Ascending aorta (tissue), 2 donors: ENCODE measurements at regions not wholly inside any gene's neighbourhood (a gene's known extent, or its start where the extent isn't known, plus 50 kb on each side); places are given as distances from the start of the nearest gene placed in this dataset.

Experiments
- DNase-seq, 2 donors: peaks; one replicate each; pipeline ENCODE4 v3.0.0-alpha.2; 2019; ENCODE audit warnings: low spot score in 2 of 2
- H3K27ac ChIP-seq, 2 donors: fragments of 200-600 bp; sonication (generic); one replicate each; pipeline ENCODE4 v1.5.1; 2016 to 2017; ENCODE audit warnings: mild to moderate bottlenecking in 1 of 2
- H3K27me3 ChIP-seq: fragments of 200-600 bp; sonication (generic); one replicate; pipeline ENCODE4 v1.5.1; 2017
- H3K36me3 ChIP-seq, 2 donors: fragments of 200-600 bp; sonication (generic); one replicate each; pipeline ENCODE4 v1.5.1; 2016
- H3K4me1 ChIP-seq, 2 donors: fragments of 200-600 bp; sonication (generic); one replicate each; pipeline ENCODE4 v1.5.1; 2016 to 2017; ENCODE audit warnings: mild to moderate bottlenecking in 1 of 2
- H3K4me3 ChIP-seq, 2 donors: fragments of 200-600 bp; sonication (generic); one replicate each; pipeline ENCODE4 v1.5.1; 2016 to 2017; ENCODE audit warnings: mild to moderate bottlenecking in 1 of 2
- H3K9me3 ChIP-seq, 2 donors: fragments of 200-600 bp; sonication (generic); one replicate each; pipeline ENCODE4 v1.5.1; 2016
- CTCF ChIP-seq, 3 experiments: fragments of 200-600 bp in 2 of 3; fragments of 450-650 bp in 1 of 3; sonication (generic) in 2 of 3; IDR thresholded peaks; one replicate each; pipeline ENCODE4 v1.5.1; 2016 to 2019; ENCODE audit warnings: antibody characterized with exemption in 3 of 3, mild to moderate bottlenecking in 1 of 3, moderate library complexity in 1 of 3
- intact Hi-C: fragments of 100-400 bp; cut with DNase I; formaldehyde crosslinking; loops from one replicate; pipeline ENCODE4 v1.15.1; 2023

GRCh38 chr5:173429489-173430150 is 101.4 kb upstream of the STC2 start:
- H3K36me3 ChIP-seq, result no peaks in the 10 kb centered on the region
- no peak overlapping the region for H3K27ac ChIP-seq
- H3K27me3 ChIP-seq, result no peaks in the 10 kb centered on the region
- H3K9me3 ChIP-seq, result no peaks in the 10 kb centered on the region
- no peak overlapping the region for H3K4me3 ChIP-seq
- intact Hi-C loops, result no loop called here
- no peaks in the 10 kb centered on the region for H3K4me1 ChIP-seq
- DNase-seq, result no peak
- TF ChIP-seq CTCF (IDR thresholded peaks at IDR 0.05), result no peak

DNA sequence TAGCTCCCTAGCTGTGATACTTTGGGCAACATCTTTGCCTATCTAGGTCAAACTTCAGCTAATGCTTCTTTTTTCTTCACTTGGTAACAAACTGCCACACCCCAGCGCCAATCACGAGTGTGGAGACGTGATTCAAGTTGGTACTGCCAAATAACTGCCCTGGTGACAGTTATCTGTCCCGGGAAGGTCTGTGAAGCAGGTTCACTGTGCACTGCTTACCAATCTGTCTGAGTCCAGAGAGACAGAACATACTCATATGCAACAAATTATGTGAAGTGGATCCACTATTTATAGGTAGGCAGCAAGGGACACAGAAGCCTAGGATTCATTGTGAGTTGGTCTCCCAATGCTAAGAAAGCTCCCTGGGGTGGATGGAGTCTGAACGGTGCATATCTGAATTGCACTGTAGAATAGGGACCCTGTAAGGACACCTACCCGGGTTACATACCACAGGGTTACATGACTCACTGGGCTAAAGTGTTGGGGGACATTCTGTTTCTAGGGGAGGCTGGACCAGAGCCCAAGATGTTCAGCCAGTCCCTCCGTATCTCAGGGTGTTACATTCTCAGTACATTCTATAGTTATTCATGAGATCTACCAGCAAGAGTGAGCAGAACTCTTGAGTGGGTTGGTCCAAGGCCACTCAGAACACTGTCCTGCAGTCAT is 95.4 kb upstream of the STC2 start:
- intact Hi-C loops, result no loop called here
- Histone ChIP-seq H3K9me3 (no peaks in the 10 kb centered on the region), H3K27me3 (no peaks in the 10 kb centered on the region), H3K36me3 (no peaks in the 10 kb centered on the region), H3K4me3 (no peak overlapping the region), H3K27ac (no peak overlapping the region), H3K4me1 (no peaks in the 10 kb centered on the region)
- DNase-seq, result no peak
- TF ChIP-seq CTCF (IDR thresholded peaks at IDR 0.05), result no peak

DNA sequence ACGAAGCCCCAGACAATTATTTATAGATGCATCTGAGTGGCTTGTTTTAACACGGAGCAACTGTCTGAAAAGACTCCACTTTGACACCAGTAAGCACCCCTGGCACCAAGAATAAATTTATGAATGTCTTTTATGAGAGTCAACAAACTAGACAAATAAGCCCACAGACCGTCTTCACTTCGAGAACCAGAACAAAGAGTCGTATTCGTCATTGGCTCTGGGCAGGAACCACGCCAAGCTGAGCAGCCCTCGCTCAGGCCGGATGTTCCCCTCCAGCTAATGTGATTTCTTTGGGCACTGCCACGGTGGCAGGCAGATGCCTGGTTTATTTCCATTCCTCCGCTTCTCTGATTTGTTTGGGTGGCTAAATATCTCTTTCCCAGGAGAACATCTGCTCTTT is 91.9 kb upstream of the STC2 start:
- DNase-seq, result no peak
- Histone ChIP-seq H3K36me3 (no peaks in the 10 kb centered on the region), H3K4me3 (no peak overlapping the region), H3K27me3 (no peaks in the 10 kb centered on the region), H3K4me1 (no peaks in the 10 kb centered on the region), H3K9me3 (no peaks in the 10 kb centered on the region), H3K27ac (no peak overlapping the region)
- no peak for TF ChIP-seq CTCF (IDR thresholded peaks at IDR 0.05)
- intact Hi-C loops, result no loop called here

GRCh38 chr5:173413471-173413982 is 85.3 kb upstream of the STC2 start:
- Histone ChIP-seq H3K36me3 (no peaks in the 10 kb centered on the region), H3K27ac (no peak overlapping the region), H3K27me3 (no peaks in the 10 kb centered on the region), H3K4me3 (no peak overlapping the region), H3K4me1 (no peaks in the 10 kb centered on the region), H3K9me3 (no peaks in the 10 kb centered on the region)
- intact Hi-C loops, result no loop called here
- no peak for DNase-seq
- no peak for TF ChIP-seq CTCF (IDR thresholded peaks at IDR 0.05)

- no peak overlapping the region for H3K27ac ChIP-seq
- no peak overlapping the region for H3K4me3 ChIP-seq
- H3K27me3 ChIP-seq, result no peaks in the 10 kb centered on the region
- no peaks in the 10 kb centered on the region for H3K4me1 ChIP-seq
- no peak for TF ChIP-seq CTCF (IDR thresholded peaks at IDR 0.05)
- H3K36me3 ChIP-seq, result no peaks in the 10 kb centered on the region
- no peak for DNase-seq
- H3K9me3 ChIP-seq, result no peaks in the 10 kb centered on the region
- intact Hi-C loops, result no loop called here
Observed at GRCh38 chr5:173412566-173412965, 84.4 kb upstream of the STC2 start.
